GM19452 (cell line): ENCODE measurements at regions not wholly inside any gene's neighbourhood (a gene's known extent, or its start where the extent isn't known, plus 50 kb on each side); places are given as distances from the start of the nearest gene placed in this dataset.

Source experiments
- ATAC-seq: cut with Tn5 transposase; IDR thresholded peaks from one replicate; pipeline ENCODE4 v1.9.1; 2021; ENCODE audit not compliant: unreplicated experiment

- ATAC-seq, result no peak
Observed at GRCh38 chr12:63264629-63265028, 113.6 kb upstream of the AVPR1A start.

- no peak for ATAC-seq
Observed at GRCh38 chr12:63250486-63250885, 99.5 kb upstream of the AVPR1A start.

- no peak for ATAC-seq
Observed at GRCh38 chr12:63238892-63239291, 87.9 kb upstream of the AVPR1A start.

- ATAC-seq, result no peak
Observed at GRCh38 chr12:63232896-63233295, 81.9 kb upstream of the AVPR1A start.

GRCh38 chr12:63228853-63229252 is 77.9 kb upstream of the AVPR1A start:
- no peak for ATAC-seq

- ATAC-seq, result no peak
Observed at GRCh38 chr12:63226792-63227463, 75.9 kb upstream of the AVPR1A start.

- no peak for ATAC-seq
Observed at GRCh38 chr12:63224396-63224795, 73.4 kb upstream of the AVPR1A start.

- no peak for ATAC-seq
Observed at GRCh38 chr12:63223128-63223527, 72.1 kb upstream of the AVPR1A start.

GRCh38 chr12:63222582-63222981 is 71.6 kb upstream of the AVPR1A start:
- ATAC-seq, result no peak

GRCh38 chr12:63220921-63221320 is 69.9 kb upstream of the AVPR1A start:
- ATAC-seq, result no peak

- ATAC-seq, result no peak
Observed at GRCh38 chr12:63212316-63212715, 61.3 kb upstream of the AVPR1A start.

- ATAC-seq, result no peak
Observed at GRCh38 chr12:63208956-63209355, 58.0 kb upstream of the AVPR1A start.

- ATAC-seq, result no peak
Observed at GRCh38 chr12:63206909-63207308, 55.9 kb upstream of the AVPR1A start.

- ATAC-seq, result no peak
Observed at GRCh38 chr12:63206494-63206893, 55.5 kb upstream of the AVPR1A start.
